ENCODE measurements at regions not wholly inside any gene's neighbourhood (a gene's known extent, or its start where the extent isn't known, plus 50 kb on each side); places are given as distances from the start of the nearest gene placed in this dataset.

DNA sequence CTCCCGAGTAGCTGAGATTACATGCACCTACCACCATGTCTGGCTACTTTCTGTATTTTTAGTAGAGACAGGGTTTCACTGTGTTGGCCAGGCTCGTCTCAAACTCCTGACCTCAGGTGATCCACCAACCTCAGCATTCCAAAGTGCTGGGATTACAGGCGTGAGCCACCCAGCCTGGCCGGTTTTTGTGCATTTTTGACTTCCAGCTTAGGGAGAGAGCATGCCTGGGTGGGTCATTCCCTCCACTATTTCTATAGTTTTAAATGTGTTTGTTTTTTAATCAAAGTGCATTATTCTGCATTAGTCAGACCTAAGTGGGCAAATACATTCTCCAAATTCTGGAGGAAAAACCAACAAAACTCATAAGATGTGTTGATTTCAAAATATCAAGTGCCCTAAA lies 207.4 kb upstream of the NRIP1 start:
- intact Hi-C loops (cut with micrococcal nuclease): no loop called here
- Histone ChIP-seq H4K20me1 (replicated peaks; ENCODE audit: control insufficient read depth, insufficient read depth, low read length) (no peaks in the 10 kb centered on the region), H3K9me1 (ENCODE audit: control insufficient read depth, insufficient read depth, low read length) (no peaks in the 10 kb centered on the region), H3K36me3 (ENCODE audit: control insufficient read depth, insufficient read depth, low read length) (no peaks in the 10 kb centered on the region), H3K27ac (ENCODE audit: extremely low read depth, low read depth, low read length) (no peak overlapping the region), H3K4me3 (no peak overlapping the region), H3K27me3 (ENCODE audit: control insufficient read depth in 2 of 2, insufficient read depth in 2 of 2, low read length in 2 of 2) (no peaks in the 10 kb centered on the region), H2AFZ (ENCODE audit: low read depth, low read length) (no peak overlapping the region), H3K4me2 (ENCODE audit: insufficient read depth, low read length) (no peak overlapping the region), H3K9me3 (replicated peaks; ENCODE audit: control insufficient read depth, insufficient read depth, low read depth, low read length) (no peaks in the 10 kb centered on the region), H3K79me2 (ENCODE audit: control insufficient read depth, insufficient read depth, low read length) (no peaks in the 10 kb centered on the region), H3K9ac (ENCODE audit: insufficient read depth in 1 of 2, low read depth in 2 of 2, low read length in 2 of 2) (no peak overlapping the region), H3K4me1 (replicated peaks in 1 of 2; ENCODE audit: control insufficient read depth in 2 of 2, insufficient read depth in 2 of 2, low read length in 2 of 2) (no peaks in the 10 kb centered on the region)
- FAIRE-seq (no peak), DNase-seq (ENCODE audit: extremely low read depth in 1 of 4, low spot score in 3 of 4) (no peak), ATAC-seq (no peak)
- WGBS (ENCODE audit: insufficient coverage, low coverage, missing lambda C conversion rate): 27% methylated on average over 4 of the region's 4 CpGs
- in situ Hi-C loops (cut with MboI): no loop called here
- TF ChIP-seq, protein P1, sequence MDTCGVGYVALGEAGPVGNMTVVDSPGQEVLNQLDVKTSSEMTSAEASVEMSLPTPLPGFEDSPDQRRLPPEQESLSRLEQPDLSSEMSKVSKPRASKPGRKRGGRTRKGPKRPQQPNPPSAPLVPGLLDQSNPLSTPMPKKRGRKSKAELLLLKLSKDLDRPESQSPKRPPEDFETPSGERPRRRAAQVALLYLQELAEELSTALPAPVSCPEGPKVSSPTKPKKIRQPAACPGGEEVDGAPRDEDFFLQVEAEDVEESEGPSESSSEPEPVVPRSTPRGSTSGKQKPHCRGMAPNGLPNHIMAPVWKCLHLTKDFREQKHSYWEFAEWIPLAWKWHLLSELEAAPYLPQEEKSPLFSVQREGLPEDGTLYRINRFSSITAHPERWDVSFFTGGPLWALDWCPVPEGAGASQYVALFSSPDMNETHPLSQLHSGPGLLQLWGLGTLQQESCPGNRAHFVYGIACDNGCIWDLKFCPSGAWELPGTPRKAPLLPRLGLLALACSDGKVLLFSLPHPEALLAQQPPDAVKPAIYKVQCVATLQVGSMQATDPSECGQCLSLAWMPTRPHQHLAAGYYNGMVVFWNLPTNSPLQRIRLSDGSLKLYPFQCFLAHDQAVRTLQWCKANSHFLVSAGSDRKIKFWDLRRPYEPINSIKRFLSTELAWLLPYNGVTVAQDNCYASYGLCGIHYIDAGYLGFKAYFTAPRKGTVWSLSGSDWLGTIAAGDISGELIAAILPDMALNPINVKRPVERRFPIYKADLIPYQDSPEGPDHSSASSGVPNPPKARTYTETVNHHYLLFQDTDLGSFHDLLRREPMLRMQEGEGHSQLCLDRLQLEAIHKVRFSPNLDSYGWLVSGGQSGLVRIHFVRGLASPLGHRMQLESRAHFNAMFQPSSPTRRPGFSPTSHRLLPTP (IDR thresholded peaks at IDR 0.05; ENCODE audit: borderline replicate concordance, extremely low read depth, insufficient read length): no peak
- TF ChIP-seq GTF2E2 (tag; IDR thresholded peaks at IDR 0.05) (no peak), SP2 (IDR thresholded peaks at IDR 0.05; ENCODE audit: extremely low read depth, low read depth, low read length, poor library complexity, severe bottlenecking) (no peak), MYC (IDR thresholded peaks at IDR 0.05; ENCODE audit: low read depth, low read length) (no peak), MYC (CRISPR knock-in tag; IDR thresholded peaks at IDR 0.05; ENCODE audit: borderline replicate concordance, low read depth) (no peak), SUPT5H (IDR thresholded peaks at IDR 0.05) (no peak), SMAD1 (IDR thresholded peaks at IDR 0.05; ENCODE audit: low read depth, low read length, partially characterized antibody) (no peak), ZNF431 (CRISPR knock-in tag; IDR thresholded peaks at IDR 0.05) (no peak), DACH1 (IDR thresholded peaks at IDR 0.05; ENCODE audit: partially characterized antibody) (no peak), KLF1 (tag; IDR thresholded peaks at IDR 0.05) (no peak)
- BruUV-seq (replicated peaks): no TSS peak
- POLR2A ChIA-PET: no interaction called here
- CTCF ChIA-PET (ENCODE audit: low intra/inter-chr PET ratio): no interaction called here
